Right atrium auricular region (tissue), 2 donors: ENCODE measurements at regions not wholly inside any gene's neighbourhood (a gene's known extent, or its start where the extent isn't known, plus 50 kb on each side); places are given as distances from the start of the nearest gene placed in this dataset.

Experiments used
- DNase-seq: peaks from one replicate; pipeline ENCODE4 v3.0.0-alpha.2; 2019; ENCODE audit warnings: low spot score
- H3K27ac ChIP-seq, 2 donors: fragments of 200-600 bp; sonication (generic); 1 replicate in 1 of 2; 2 replicates in 1 of 2; pipeline ENCODE4 v1.5.1; 2016 to 2019
- H3K27me3 ChIP-seq, 2 donors: fragments of 200-600 bp; sonication (generic); one replicate each; pipeline versions ENCODE4 v1.5.1 to v1.6.0; 2017 to 2019
- H3K36me3 ChIP-seq: fragments of 200-600 bp; sonication (generic); one replicate; pipeline ENCODE4 v1.5.1; 2016
- H3K4me1 ChIP-seq, 2 donors: fragments of 200-600 bp; sonication (generic); one replicate each; pipeline versions ENCODE4 v1.5.1 to v1.6.0; 2017 to 2019
- H3K4me3 ChIP-seq, 2 donors: fragments of 200-600 bp; sonication (generic); 1 replicate in 1 of 2; 2 replicates in 1 of 2; pipeline ENCODE4 v1.5.1; 2017 to 2019; ENCODE audit warnings: mild to moderate bottlenecking in 1 of 2, moderate library complexity in 1 of 2
- H3K9me3 ChIP-seq, 2 donors: fragments of 200-600 bp; sonication (generic); one replicate each; pipeline ENCODE4 v1.5.1; 2019
- CTCF ChIP-seq, 2 donors: fragments of 200-600 bp; sonication (generic); IDR thresholded peaks; one replicate each; pipeline ENCODE4 v1.5.1; 2019; ENCODE audit warnings: antibody characterized with exemption in 2 of 2

DNA sequence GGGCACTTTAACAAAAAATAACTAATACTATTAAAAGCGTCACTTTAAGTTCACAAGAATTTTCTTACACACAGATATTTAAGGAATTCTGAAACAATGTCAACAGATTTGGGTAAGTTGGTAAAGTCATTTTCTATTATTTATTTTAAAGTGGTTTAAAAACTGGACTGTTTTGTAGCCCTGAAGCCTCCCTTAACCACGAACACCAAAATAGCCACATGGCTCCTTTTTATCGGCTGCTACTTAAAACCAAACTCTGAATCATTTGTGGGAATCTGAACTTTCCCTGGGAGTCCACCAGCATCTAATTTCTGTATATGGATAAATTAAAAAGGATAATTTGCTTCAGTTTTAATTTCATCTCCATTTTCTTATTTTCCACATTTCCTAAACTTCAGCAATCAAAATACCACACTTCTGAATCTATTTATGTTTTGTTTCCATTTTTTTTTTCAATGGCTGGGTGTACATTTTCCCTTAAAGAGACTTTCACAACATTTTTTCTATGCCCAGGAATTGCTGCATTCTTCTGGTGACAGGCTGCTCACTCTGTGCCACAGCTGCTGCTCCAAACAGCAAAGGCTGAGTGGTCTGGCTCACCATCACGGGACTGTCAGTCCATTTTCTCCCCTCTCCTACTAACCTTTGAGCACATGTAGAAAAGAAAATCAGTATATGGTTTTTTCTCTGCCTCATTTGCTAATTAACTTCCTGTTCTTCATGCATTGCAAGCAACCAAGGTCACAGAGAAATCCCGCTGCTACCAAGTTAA lies 255.5 kb upstream of the KCNJ16 start:
- TF ChIP-seq CTCF (IDR thresholded peaks at IDR 0.05), result no peak
- no peak for DNase-seq
- H3K9me3 ChIP-seq, result no peaks in the 10 kb centered on the region
- no peaks in the 10 kb centered on the region for H3K36me3 ChIP-seq
- no peak overlapping the region for H3K27ac ChIP-seq
- H3K4me1 ChIP-seq, result no peaks in the 10 kb centered on the region
- no peak overlapping the region for H3K4me3 ChIP-seq
- no peaks in the 10 kb centered on the region for H3K27me3 ChIP-seq

DNA sequence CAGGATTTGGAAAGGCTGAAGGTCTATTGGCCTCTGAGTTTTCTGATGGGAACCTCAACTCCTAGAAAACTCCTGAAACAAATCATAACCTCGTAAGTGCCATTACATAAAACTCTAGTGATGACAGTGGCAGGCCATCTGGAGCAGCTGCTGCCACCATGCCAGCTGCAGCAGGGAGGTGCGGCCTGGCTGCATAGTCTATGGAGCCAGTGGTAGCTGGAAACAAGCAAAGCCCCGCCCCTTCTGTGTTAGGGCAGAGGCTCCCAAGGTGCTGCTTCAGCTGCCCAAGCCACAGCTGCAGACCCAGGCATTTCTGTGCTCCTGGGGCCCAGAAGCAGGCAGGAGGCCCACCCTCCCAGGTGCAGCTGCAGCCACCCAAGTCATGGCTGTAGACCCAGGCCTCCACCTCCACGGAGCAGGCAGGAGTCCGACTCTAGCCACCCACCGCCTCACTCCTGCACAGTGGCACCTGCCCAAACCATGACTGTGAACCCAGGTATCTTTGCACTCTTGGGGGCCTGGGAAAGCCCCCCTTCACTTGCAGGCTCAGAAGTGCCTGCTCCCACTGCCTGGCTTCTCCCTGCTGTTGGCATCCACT lies 254.1 kb upstream of the KCNJ16 start:
- no peak for DNase-seq
- Histone ChIP-seq H3K4me1 (no peaks in the 10 kb centered on the region), H3K9me3 (no peaks in the 10 kb centered on the region), H3K27me3 (no peaks in the 10 kb centered on the region), H3K36me3 (no peaks in the 10 kb centered on the region), H3K4me3 (no peak overlapping the region), H3K27ac (no peak overlapping the region)
- TF ChIP-seq CTCF (IDR thresholded peaks at IDR 0.05), result no peak

DNA sequence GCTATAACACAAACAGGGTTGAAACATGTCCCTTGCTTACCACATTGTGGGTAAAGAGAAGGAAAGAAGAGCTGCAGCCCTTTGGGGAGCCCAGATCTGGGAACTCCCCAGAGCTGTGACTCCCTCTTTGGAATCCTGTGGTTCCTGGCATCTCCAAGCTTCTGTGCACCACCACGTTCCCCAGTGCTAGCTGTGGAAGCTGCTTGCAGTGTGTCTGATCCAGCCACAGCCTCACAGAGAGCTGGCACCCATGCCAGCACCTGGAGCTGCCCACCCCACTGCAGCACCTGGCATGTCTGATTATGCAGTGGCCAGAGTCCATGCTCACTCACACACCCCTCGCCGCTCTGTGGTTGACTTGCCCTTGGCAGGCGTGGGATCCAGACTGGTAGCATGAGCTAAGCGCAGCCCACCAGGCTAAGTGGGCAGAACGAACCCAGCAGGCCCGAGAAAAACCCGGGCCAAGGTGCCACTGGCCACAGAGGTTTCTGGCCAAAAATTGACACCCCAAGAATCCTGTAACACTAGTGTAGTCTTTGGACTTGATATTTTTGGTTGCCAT lies 252.6 kb upstream of the KCNJ16 start:
- H3K4me3 ChIP-seq, result no peak overlapping the region
- TF ChIP-seq CTCF (IDR thresholded peaks at IDR 0.05), result no peak
- no peak for DNase-seq
- no peaks in the 10 kb centered on the region for H3K9me3 ChIP-seq
- H3K27me3 ChIP-seq, result no peaks in the 10 kb centered on the region
- no peaks in the 10 kb centered on the region for H3K36me3 ChIP-seq
- H3K27ac ChIP-seq, result no peak overlapping the region
- no peaks in the 10 kb centered on the region for H3K4me1 ChIP-seq

GRCh38 chr17:69828087-69828486 lies 246.9 kb upstream of the KCNJ16 start:
- Histone ChIP-seq H3K27me3 (no peaks in the 10 kb centered on the region), H3K9me3 (no peaks in the 10 kb centered on the region), H3K36me3 (no peaks in the 10 kb centered on the region), H3K4me1 (peaks cover 0 to 13% of the 10 kb centered on the region in 2 donors), H3K27ac (no peak overlapping the region), H3K4me3 (no peak overlapping the region)
- no peak for TF ChIP-seq CTCF (IDR thresholded peaks at IDR 0.05)
- DNase-seq, result no peak

- no peak for DNase-seq
- Histone ChIP-seq H3K4me1 (no peaks in the 10 kb centered on the region), H3K9me3 (peaks cover 0 to 14% of the 10 kb centered on the region in 2 donors), H3K27ac (no peak overlapping the region), H3K27me3 (no peaks in the 10 kb centered on the region), H3K4me3 (no peak overlapping the region), H3K36me3 (no peaks in the 10 kb centered on the region)
- TF ChIP-seq CTCF (IDR thresholded peaks at IDR 0.05), result no peak
Observed at GRCh38 chr17:69834494-69834893, 240.5 kb upstream of the KCNJ16 start.
